OCI-LY3 (cell line): ENCODE measurements at regions not wholly inside any gene's neighbourhood (a gene's known extent, or its start where the extent isn't known, plus 50 kb on each side); places are given as distances from the start of the nearest gene placed in this dataset.

Experiments used
- H2AFZ ChIP-seq: fragments of 200-600, 300-600 bp; shearing (Covaris generic); 2 replicates; pipeline ENCODE4 v1.6.0; 2014; ENCODE audit warnings: antibody characterized with exemption, low read depth, low read length
- H3K27ac ChIP-seq: fragments of 200-600, 300-600 bp; sonication (generic); 2 replicates; pipeline ENCODE4 v1.5.1; 2014; ENCODE audit warnings: mild to moderate bottlenecking, low read length, moderate library complexity, mixed read lengths
- H3K27me3 ChIP-seq: fragments of 200-600, 300-600 bp; sonication (generic); 2 replicates; pipeline ENCODE4 v1.6.1; 2014; ENCODE audit warnings: low read depth, low read length, mixed read lengths
- H3K36me3 ChIP-seq: fragments of 200-600, 300-600 bp; sonication (generic); replicated peaks from 2 replicates; pipeline ENCODE3; 2014; ENCODE audit warnings: low read depth, low read length, mixed read lengths
- H3K4me1 ChIP-seq: fragments of 300-600, 200-600 bp; sonication (generic); 2 replicates; pipeline ENCODE4 v1.6.1; 2014; ENCODE audit warnings: low read length, mixed read lengths
- H3K4me2 ChIP-seq: fragments of 200-600, 300-600 bp; sonication (generic); 2 replicates; pipeline ENCODE4 v1.6.1; 2014; ENCODE audit warnings: low read length, mixed read lengths
- H3K4me3 ChIP-seq: fragments of 300-600, 200-600 bp; sonication (generic); 2 replicates; pipeline ENCODE4 v1.5.1; 2014; ENCODE audit warnings: antibody characterized with exemption, mild to moderate bottlenecking, low read length, moderate library complexity
- H3K79me2 ChIP-seq: fragments of 300-600, 200-600 bp; shearing (Covaris generic); 2 replicates; pipeline ENCODE4 v1.6.1; 2014; ENCODE audit warnings: mild to moderate bottlenecking, low read length, mixed read lengths
- H3K9ac ChIP-seq: fragments of 300-600, 200-600 bp; shearing (Covaris generic); 2 replicates; pipeline ENCODE4 v1.6.0; 2014; ENCODE audit warnings: mild to moderate bottlenecking, low read length, moderate library complexity
- H3K9me3 ChIP-seq: fragments of 200-600, 300-600 bp; shearing (Covaris generic); 2 replicates; pipeline ENCODE4 v1.6.1; 2014; ENCODE audit warnings: low read length, mixed read lengths; ENCODE audit not compliant: insufficient read depth
- H4K20me1 ChIP-seq: fragments of 200-600, 300-600 bp; sonication (generic); 2 replicates; pipeline ENCODE4 v1.6.1; 2016; ENCODE audit warnings: low read length, mixed read lengths; ENCODE audit not compliant: insufficient read depth
- EZH2phosphoT487 ChIP-seq: fragments of 200-600 bp; shearing (Covaris generic); IDR thresholded peaks from 2 replicates; pipeline ENCODE4 v1.6.1; 2018; ENCODE audit warnings: antibody characterized with exemption, mixed run types, low read depth
- TF ChIP-seq, protein P1 (sequence below): fragments of 200-600, 300-600 bp; sonication (generic); IDR thresholded peaks from 2 replicates; pipeline ENCODE4 v1.5.1; 2014; ENCODE audit warnings: antibody characterized with exemption, low read length, low read depth

DNA sequence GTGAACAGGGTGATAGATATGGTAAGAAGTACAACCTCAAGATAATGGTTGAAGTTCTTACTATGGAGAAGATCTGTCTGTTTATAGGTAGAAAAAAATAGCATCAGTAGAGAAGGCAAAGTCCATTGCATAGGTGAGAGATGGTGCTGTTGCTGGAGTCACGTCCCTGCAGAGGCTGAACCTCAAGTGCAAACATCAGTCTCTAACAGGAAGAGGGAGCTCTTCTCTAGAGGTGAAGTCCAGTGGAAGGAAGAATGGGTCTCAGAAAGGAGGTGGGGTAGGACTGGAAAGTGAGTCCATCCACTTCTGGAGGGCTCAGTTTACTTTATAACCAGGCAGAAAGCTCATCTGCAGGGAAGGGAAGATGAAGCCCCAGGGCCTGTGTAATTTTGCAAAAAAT is 337.7 kb downstream of the MEIS1 start:
- H2AFZ ChIP-seq = no peak overlapping the region
- H3K4me1 ChIP-seq = no peaks in the 10 kb centered on the region
- H3K79me2 ChIP-seq = no peaks in the 10 kb centered on the region
- no peak overlapping the region for H3K9ac ChIP-seq
- no peak overlapping the region for H3K4me2 ChIP-seq
- H3K36me3 ChIP-seq = no peaks in the 10 kb centered on the region
- no peaks in the 10 kb centered on the region for H3K9me3 ChIP-seq
- TF ChIP-seq, protein P1, sequence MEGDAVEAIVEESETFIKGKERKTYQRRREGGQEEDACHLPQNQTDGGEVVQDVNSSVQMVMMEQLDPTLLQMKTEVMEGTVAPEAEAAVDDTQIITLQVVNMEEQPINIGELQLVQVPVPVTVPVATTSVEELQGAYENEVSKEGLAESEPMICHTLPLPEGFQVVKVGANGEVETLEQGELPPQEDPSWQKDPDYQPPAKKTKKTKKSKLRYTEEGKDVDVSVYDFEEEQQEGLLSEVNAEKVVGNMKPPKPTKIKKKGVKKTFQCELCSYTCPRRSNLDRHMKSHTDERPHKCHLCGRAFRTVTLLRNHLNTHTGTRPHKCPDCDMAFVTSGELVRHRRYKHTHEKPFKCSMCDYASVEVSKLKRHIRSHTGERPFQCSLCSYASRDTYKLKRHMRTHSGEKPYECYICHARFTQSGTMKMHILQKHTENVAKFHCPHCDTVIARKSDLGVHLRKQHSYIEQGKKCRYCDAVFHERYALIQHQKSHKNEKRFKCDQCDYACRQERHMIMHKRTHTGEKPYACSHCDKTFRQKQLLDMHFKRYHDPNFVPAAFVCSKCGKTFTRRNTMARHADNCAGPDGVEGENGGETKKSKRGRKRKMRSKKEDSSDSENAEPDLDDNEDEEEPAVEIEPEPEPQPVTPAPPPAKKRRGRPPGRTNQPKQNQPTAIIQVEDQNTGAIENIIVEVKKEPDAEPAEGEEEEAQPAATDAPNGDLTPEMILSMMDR = peak; percentile 16; the same call in 1 of the 2 replicates
- TF ChIP-seq EZH2phosphoT487 = no peak
- H3K4me3 ChIP-seq = no peak overlapping the region
- H3K27me3 ChIP-seq = no peaks in the 10 kb centered on the region
- no peak overlapping the region for H3K27ac ChIP-seq
- H4K20me1 ChIP-seq = no peaks in the 10 kb centered on the region

- Histone ChIP-seq H3K27ac (no peak overlapping the region), H3K36me3 (no peaks in the 10 kb centered on the region), H3K9ac (no peak overlapping the region), H3K27me3 (no peaks in the 10 kb centered on the region), H4K20me1 (no peaks in the 10 kb centered on the region), H3K4me3 (no peak overlapping the region), H2AFZ (no peak overlapping the region), H3K4me1 (no peaks in the 10 kb centered on the region), H3K4me2 (no peak overlapping the region), H3K9me3 (no peaks in the 10 kb centered on the region), H3K79me2 (no peaks in the 10 kb centered on the region)
- TF ChIP-seq, protein P1 = no peak
- TF ChIP-seq EZH2phosphoT487 = no peak
These were observed 341.0 kb downstream of the MEIS1 start for GRCh38 chr2:66775730-66776422.

DNA sequence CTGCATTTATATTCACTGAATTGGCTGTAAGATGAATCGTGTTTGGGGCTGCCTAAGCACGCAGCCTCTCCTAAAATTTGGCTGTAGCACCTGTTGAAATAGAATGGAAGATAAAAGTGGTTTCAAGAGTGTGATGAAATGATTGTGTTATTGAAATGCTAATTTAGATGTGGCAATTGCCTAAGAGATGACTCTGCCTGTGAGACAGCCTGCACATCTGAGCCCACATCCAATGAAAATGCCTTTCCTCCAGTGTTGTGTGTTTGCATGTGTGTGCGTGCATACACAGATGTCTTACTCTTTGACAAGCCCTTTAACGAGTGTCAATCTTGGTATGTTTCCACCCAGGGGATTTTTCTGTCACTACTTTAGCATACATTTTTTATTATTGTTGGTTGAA is 346.9 kb downstream of the MEIS1 start:
- TF ChIP-seq EZH2phosphoT487 = no peak
- TF ChIP-seq, protein P1 = no peak
- H3K9me3 ChIP-seq = no peaks in the 10 kb centered on the region
- H3K36me3 ChIP-seq = no peaks in the 10 kb centered on the region
- no peak overlapping the region for H3K4me3 ChIP-seq
- no peaks in the 10 kb centered on the region for H3K79me2 ChIP-seq
- H4K20me1 ChIP-seq = no peaks in the 10 kb centered on the region
- no peaks in the 10 kb centered on the region for H3K4me1 ChIP-seq
- H3K4me2 ChIP-seq = no peak overlapping the region
- H3K27ac ChIP-seq = no peak overlapping the region
- H2AFZ ChIP-seq = no peak overlapping the region
- H3K9ac ChIP-seq = no peak overlapping the region
- H3K27me3 ChIP-seq = no peaks in the 10 kb centered on the region

DNA sequence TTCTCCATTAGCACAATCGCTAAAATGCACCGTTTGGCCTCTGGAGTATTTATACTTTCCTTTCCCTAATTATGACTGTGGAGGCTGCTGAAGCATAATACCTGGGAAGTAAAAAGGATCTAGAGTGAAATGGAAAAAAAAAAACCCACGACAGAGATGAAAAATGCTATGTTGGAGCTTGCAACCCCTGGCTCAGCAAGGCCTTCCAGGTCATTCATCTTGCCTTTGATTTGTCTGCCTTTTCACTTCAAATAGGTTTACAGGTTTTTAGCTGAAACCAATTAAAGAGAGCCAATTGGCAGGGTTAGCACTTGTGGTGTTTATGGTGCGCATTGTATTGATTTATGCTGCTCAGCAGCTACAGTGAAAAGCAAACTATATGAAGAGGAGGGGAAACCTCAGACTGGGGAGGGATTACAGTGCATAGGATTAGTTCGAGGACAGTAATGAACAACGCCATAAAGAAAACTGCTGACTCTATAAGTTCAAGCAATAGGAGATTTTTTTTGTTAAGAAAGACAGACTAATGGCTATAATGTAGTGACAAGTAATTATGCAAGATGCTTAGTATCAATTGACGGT is 347.9 kb downstream of the MEIS1 start:
- Histone ChIP-seq H3K36me3 (no peaks in the 10 kb centered on the region), H3K9ac (no peak overlapping the region), H3K4me1 (no peaks in the 10 kb centered on the region), H3K27ac (no peak overlapping the region), H3K79me2 (no peaks in the 10 kb centered on the region), H3K4me2 (no peak overlapping the region), H3K9me3 (no peaks in the 10 kb centered on the region), H2AFZ (no peak overlapping the region), H4K20me1 (no peaks in the 10 kb centered on the region), H3K27me3 (no peaks in the 10 kb centered on the region), H3K4me3 (no peak overlapping the region)
- TF ChIP-seq, protein P1 = no peak
- TF ChIP-seq EZH2phosphoT487 = no peak
